Spleen (tissue), 7 donors: ENCODE measurements at regions not wholly inside any gene's neighbourhood (a gene's known extent, or its start where the extent isn't known, plus 50 kb on each side); places are given as distances from the start of the nearest gene placed in this dataset.

Experiments used
- CTCF ChIP-seq, 11 experiments: fragments of 200-600 bp in 7 of 11; fragments of 450-650 bp in 4 of 11; sonication (generic) in 4 of 11; IDR thresholded peaks in 8 of 11; conservative IDR thresholded peaks in 3 of 11; 1 replicate in 7 of 11; 2 replicates in 4 of 11; pipeline versions ENCODE4 v1.4.0 to v1.8.0; 2016 to 2021; ENCODE audit warnings: antibody characterized with exemption in 11 of 11, inconsistent platforms in 4 of 11, mild to moderate bottlenecking in 1 of 11
- POLR2A ChIP-seq, 3 donors: fragments of 450-650 bp; IDR thresholded peaks; one replicate each; pipeline ENCODE4 v1.5.1; 2017; ENCODE audit warnings: antibody characterized with exemption in 3 of 3, mild to moderate bottlenecking in 1 of 3
- POLR2AphosphoS5 ChIP-seq, 3 donors: sonication (generic); formaldehyde crosslinking; IDR thresholded peaks; one replicate each; pipeline ENCODE4 v1.5.1; 2017; ENCODE audit warnings: antibody characterized with exemption in 3 of 3
- donor health status: DM: no; HTN: no; CAD: no; lungs with moderate emphysema.
- donor health status: DM: no; HTN: no; CAD: no.
- donor health status: DM: no; HTN: no; CAD: no.

- TF ChIP-seq CTCF (IDR thresholded peaks at IDR 0.05 in 8 of 11, conservative IDR thresholded peaks at IDR 0.05 in 3 of 11) (no peak), POLR2AphosphoS5 (IDR thresholded peaks at IDR 0.05) (no peak), POLR2A (IDR thresholded peaks at IDR 0.05) (no peak)
Measured at GRCh38 chr11:22510741-22511140, 114.9 kb downstream of the FANCF start.
